SU-DHL-6 (cell line): ENCODE measurements at regions not wholly inside any gene's neighbourhood (a gene's known extent, or its start where the extent isn't known, plus 50 kb on each side); places are given as distances from the start of the nearest gene placed in this dataset.

ENCODE experiments used
- H2AFZ ChIP-seq: fragments of 200-600 bp; sonication (generic); 2 replicates; pipeline ENCODE4 v1.6.1; 2014; ENCODE audit warnings: low read depth, mild to moderate bottlenecking, moderate library complexity, mixed read lengths, antibody characterized with exemption, low read length; ENCODE audit not compliant: severe bottlenecking
- H3F3A ChIP-seq: fragments of 200-600 bp; shearing (Covaris generic); 2 replicates; pipeline ENCODE4 v1.6.0; 2016; ENCODE audit warnings: antibody characterized with exemption, mild to moderate bottlenecking; ENCODE audit not compliant: insufficient read depth
- H3K27ac ChIP-seq: fragments of 200-600 bp; sonication (generic); 2 replicates; pipeline ENCODE4 v1.5.1; 2016; ENCODE audit warnings: low read depth, mild to moderate bottlenecking, low read length, moderate library complexity, mixed read lengths
- H3K27me3 ChIP-seq: fragments of 200-600 bp; sonication (generic), shearing (Covaris generic); 2 replicates; pipeline ENCODE4 v1.6.0; 2014; ENCODE audit warnings: mild to moderate bottlenecking, low read length
- H3K36me3 ChIP-seq: fragments of 200-600 bp; sonication (generic); 2 replicates; pipeline ENCODE4 v1.6.1; 2014; ENCODE audit warnings: mild to moderate bottlenecking, low read length, mixed read lengths
- H3K4me2 ChIP-seq: fragments of 300-600, 200-600 bp; shearing (Covaris generic), sonication (generic); 2 replicates; pipeline ENCODE4 v1.6.0; 2014; ENCODE audit warnings: low read length, low read depth, mild to moderate bottlenecking; ENCODE audit not compliant: poor library complexity, severe bottlenecking
- H3K4me3 ChIP-seq: fragments of 200-600 bp; sonication (generic); 2 replicates; pipeline ENCODE4 v1.5.1; 2014; ENCODE audit warnings: antibody characterized with exemption, low read length, mild to moderate bottlenecking, mixed read lengths; ENCODE audit not compliant: insufficient read depth, poor library complexity, severe bottlenecking
- H3K79me2 ChIP-seq: fragments of 200-600 bp; sonication (generic); 2 replicates; pipeline ENCODE4 v1.6.1; 2014; ENCODE audit warnings: mild to moderate bottlenecking, low read length, moderate library complexity; ENCODE audit not compliant: insufficient read depth
- H3K9ac ChIP-seq: fragments of 200-600 bp; sonication (generic); 2 replicates; pipeline ENCODE4 v1.7.0; 2014; ENCODE audit warnings: mild to moderate bottlenecking, low read length
- H3K9me2 ChIP-seq: fragments of 200-600 bp; sonication (generic); replicated peaks from 2 replicates; pipeline ENCODE4 v1.6.1; 2014; ENCODE audit warnings: low read length; ENCODE audit not compliant: insufficient read depth
- H3K9me3 ChIP-seq: fragments of 200-600 bp; sonication (generic); 2 replicates; pipeline ENCODE4 v1.6.1; 2014; ENCODE audit warnings: low read length, mixed read lengths; ENCODE audit not compliant: insufficient read depth
- H4K20me1 ChIP-seq: fragments of 200-600 bp; sonication (generic); 2 replicates; pipeline ENCODE4 v1.6.1; 2014; ENCODE audit warnings: low read depth, mild to moderate bottlenecking, antibody characterized with exemption, low read length, moderate library complexity, mixed read lengths
- EZH2phosphoT487 ChIP-seq: fragments of 200-600 bp; sonication (generic), shearing (Covaris generic); conservative IDR thresholded peaks from 2 replicates; pipeline ENCODE4 v1.6.1; 2018; ENCODE audit warnings: mild to moderate bottlenecking, antibody characterized with exemption, low read length, moderate library complexity, mixed read lengths
- TF ChIP-seq, protein P1 (sequence below): fragments of 200-600 bp; sonication (generic); IDR thresholded peaks from one replicate; pipeline ENCODE4 v1.5.1; 2017; ENCODE audit warnings: antibody characterized with exemption, mild to moderate bottlenecking, low read length, moderate library complexity; ENCODE audit not compliant: insufficient read depth, poor library complexity, severe bottlenecking

- Histone ChIP-seq H4K20me1 (no peaks in the 10 kb centered on the region), H3K27me3 (no peaks in the 10 kb centered on the region), H3K4me3 (no peak overlapping the region), H3F3A (no peaks in the 10 kb centered on the region), H2AFZ (no peak overlapping the region), H3K36me3 (no peaks in the 10 kb centered on the region), H3K4me2 (no peak overlapping the region), H3K79me2 (no peaks in the 10 kb centered on the region), H3K27ac (no peak overlapping the region), H3K9me2 (no peaks in the 10 kb centered on the region), H3K9me3 (no peaks in the 10 kb centered on the region), H3K9ac (no peak overlapping the region)
- TF ChIP-seq EZH2phosphoT487 = no peak
- TF ChIP-seq, protein P1, sequence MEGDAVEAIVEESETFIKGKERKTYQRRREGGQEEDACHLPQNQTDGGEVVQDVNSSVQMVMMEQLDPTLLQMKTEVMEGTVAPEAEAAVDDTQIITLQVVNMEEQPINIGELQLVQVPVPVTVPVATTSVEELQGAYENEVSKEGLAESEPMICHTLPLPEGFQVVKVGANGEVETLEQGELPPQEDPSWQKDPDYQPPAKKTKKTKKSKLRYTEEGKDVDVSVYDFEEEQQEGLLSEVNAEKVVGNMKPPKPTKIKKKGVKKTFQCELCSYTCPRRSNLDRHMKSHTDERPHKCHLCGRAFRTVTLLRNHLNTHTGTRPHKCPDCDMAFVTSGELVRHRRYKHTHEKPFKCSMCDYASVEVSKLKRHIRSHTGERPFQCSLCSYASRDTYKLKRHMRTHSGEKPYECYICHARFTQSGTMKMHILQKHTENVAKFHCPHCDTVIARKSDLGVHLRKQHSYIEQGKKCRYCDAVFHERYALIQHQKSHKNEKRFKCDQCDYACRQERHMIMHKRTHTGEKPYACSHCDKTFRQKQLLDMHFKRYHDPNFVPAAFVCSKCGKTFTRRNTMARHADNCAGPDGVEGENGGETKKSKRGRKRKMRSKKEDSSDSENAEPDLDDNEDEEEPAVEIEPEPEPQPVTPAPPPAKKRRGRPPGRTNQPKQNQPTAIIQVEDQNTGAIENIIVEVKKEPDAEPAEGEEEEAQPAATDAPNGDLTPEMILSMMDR = no peak
Observed at GRCh38 chr22:27434898-27435297, 366.7 kb downstream of the MN1 start.

GRCh38 chr22:27435844-27436576 lies 365.5 kb downstream of the MN1 start:
- no peak overlapping the region for H3K27ac ChIP-seq
- H2AFZ ChIP-seq = no peak overlapping the region

GRCh38 chr22:27436591-27436990 lies 365.0 kb downstream of the MN1 start:
- no peak overlapping the region for H3K4me2 ChIP-seq
- no peaks in the 10 kb centered on the region for H3F3A ChIP-seq
- H3K9ac ChIP-seq = no peak overlapping the region
- no peaks in the 10 kb centered on the region for H4K20me1 ChIP-seq
- H3K36me3 ChIP-seq = no peaks in the 10 kb centered on the region
- H3K9me2 ChIP-seq = no peaks in the 10 kb centered on the region
- H3K4me3 ChIP-seq = no peak overlapping the region
- H3K9me3 ChIP-seq = no peaks in the 10 kb centered on the region
- TF ChIP-seq, protein P1 = no peak
- TF ChIP-seq EZH2phosphoT487 = no peak
- H2AFZ ChIP-seq = no peak overlapping the region
- no peak overlapping the region for H3K27ac ChIP-seq
- no peaks in the 10 kb centered on the region for H3K27me3 ChIP-seq
- no peaks in the 10 kb centered on the region for H3K79me2 ChIP-seq

More at GRCh38 chr22:27435844-27436576, 365.5 kb downstream of the MN1 start:
- Histone ChIP-seq H3K9me3 (no peaks in the 10 kb centered on the region), H3F3A (no peaks in the 10 kb centered on the region), H3K4me2 (no peak overlapping the region), H3K79me2 (no peaks in the 10 kb centered on the region), H3K4me3 (no peak overlapping the region), H3K27me3 (no peaks in the 10 kb centered on the region), H3K9me2 (no peaks in the 10 kb centered on the region), H4K20me1 (no peaks in the 10 kb centered on the region), H3K9ac (no peak overlapping the region), H3K36me3 (no peaks in the 10 kb centered on the region)
- TF ChIP-seq EZH2phosphoT487 = no peak
- TF ChIP-seq, protein P1 = no peak
